ENCODE measurements at regions not wholly inside any gene's neighbourhood (a gene's known extent, or its start where the extent isn't known, plus 50 kb on each side); places are given as distances from the start of the nearest gene placed in this dataset.

GRCh38 chr6:4401408-4402368 is 266.3 kb upstream of the ECI2 start:
- H3K9ac ChIP-seq = no peak overlapping the region
- no peak overlapping the region for H3K4me3 ChIP-seq (IDR thresholded peaks at IDR 0.05; ENCODE audit: insufficient read depth, low read depth, low read length)
- H3K79me2 ChIP-seq (ENCODE audit: insufficient read depth, low read depth) = no peaks in the 10 kb centered on the region
- no peaks in the 10 kb centered on the region for H3K27me3 ChIP-seq (ENCODE audit: insufficient read depth, low read depth)
- no peak overlapping the region for H3K27ac ChIP-seq
- H3K36me3 ChIP-seq (ENCODE audit: insufficient read depth) = no peaks in the 10 kb centered on the region
- H3K4me1 ChIP-seq (ENCODE audit: low read depth, poor library complexity, severe bottlenecking) = no peaks in the 10 kb centered on the region
- no peaks in the 10 kb centered on the region for H4K20me1 ChIP-seq (ENCODE audit: insufficient read depth)
- TF ChIP-seq CTCF (conservative IDR thresholded peaks at IDR 0.05; ENCODE audit: low read depth, low read length) = no peak
- no peak overlapping the region for H2AFZ ChIP-seq (ENCODE audit: low read depth)
- no peak overlapping the region for H3K4me2 ChIP-seq

GRCh38 chr6:4399656-4400055 is 264.3 kb upstream of the ECI2 start:
- H3K79me2 ChIP-seq (ENCODE audit: insufficient read depth, low read depth) = no peaks in the 10 kb centered on the region
- no peak overlapping the region for H3K4me3 ChIP-seq (IDR thresholded peaks at IDR 0.05; ENCODE audit: insufficient read depth, low read depth, low read length)
- H4K20me1 ChIP-seq (ENCODE audit: insufficient read depth) = no peaks in the 10 kb centered on the region
- no peaks in the 10 kb centered on the region for H3K27me3 ChIP-seq (ENCODE audit: insufficient read depth, low read depth)
- H3K27ac ChIP-seq = no peak overlapping the region
- no peak overlapping the region for H3K9ac ChIP-seq
- no peak for TF ChIP-seq CTCF (conservative IDR thresholded peaks at IDR 0.05; ENCODE audit: low read depth, low read length)
- no peaks in the 10 kb centered on the region for H3K4me1 ChIP-seq (ENCODE audit: low read depth, poor library complexity, severe bottlenecking)
- H3K36me3 ChIP-seq (ENCODE audit: insufficient read depth) = no peaks in the 10 kb centered on the region
- H3K4me2 ChIP-seq = no peak overlapping the region
- H2AFZ ChIP-seq (ENCODE audit: low read depth) = no peak overlapping the region

- no peak for TF ChIP-seq CTCF (conservative IDR thresholded peaks at IDR 0.05; ENCODE audit: low read depth, low read length)
- H3K4me3 ChIP-seq (IDR thresholded peaks at IDR 0.05; ENCODE audit: insufficient read depth, low read depth, low read length) = no peak overlapping the region
- no peak overlapping the region for H3K4me2 ChIP-seq
- no peaks in the 10 kb centered on the region for H3K79me2 ChIP-seq (ENCODE audit: insufficient read depth, low read depth)
- no peaks in the 10 kb centered on the region for H3K36me3 ChIP-seq (ENCODE audit: insufficient read depth)
- H3K4me1 ChIP-seq (ENCODE audit: low read depth, poor library complexity, severe bottlenecking) = no peaks in the 10 kb centered on the region
- H4K20me1 ChIP-seq (ENCODE audit: insufficient read depth) = no peaks in the 10 kb centered on the region
- no peak overlapping the region for H3K9ac ChIP-seq
- no peak overlapping the region for H3K27ac ChIP-seq
- H2AFZ ChIP-seq (ENCODE audit: low read depth) = no peak overlapping the region
- H3K27me3 ChIP-seq (ENCODE audit: insufficient read depth, low read depth) = no peaks in the 10 kb centered on the region
Measured at GRCh38 chr6:4398791-4399190, 263.4 kb upstream of the ECI2 start.

GRCh38 chr6:4397307-4397706 is 261.9 kb upstream of the ECI2 start:
- H3K9ac ChIP-seq = no peak overlapping the region
- H2AFZ ChIP-seq (ENCODE audit: low read depth) = no peak overlapping the region
- no peaks in the 10 kb centered on the region for H3K27me3 ChIP-seq (ENCODE audit: insufficient read depth, low read depth)
- TF ChIP-seq CTCF (conservative IDR thresholded peaks at IDR 0.05; ENCODE audit: low read depth, low read length) = no peak
- no peaks in the 10 kb centered on the region for H4K20me1 ChIP-seq (ENCODE audit: insufficient read depth)
- no peak overlapping the region for H3K27ac ChIP-seq
- H3K4me2 ChIP-seq = no peak overlapping the region
- no peaks in the 10 kb centered on the region for H3K79me2 ChIP-seq (ENCODE audit: insufficient read depth, low read depth)
- no peak overlapping the region for H3K4me3 ChIP-seq (IDR thresholded peaks at IDR 0.05; ENCODE audit: insufficient read depth, low read depth, low read length)
- H3K36me3 ChIP-seq (ENCODE audit: insufficient read depth) = no peaks in the 10 kb centered on the region
- no peaks in the 10 kb centered on the region for H3K4me1 ChIP-seq (ENCODE audit: low read depth, poor library complexity, severe bottlenecking)

Data from KMS-11 (cell line).